ENCODE measurements at regions not wholly inside any gene's neighbourhood (a gene's known extent, or its start where the extent isn't known, plus 50 kb on each side); places are given as distances from the start of the nearest gene placed in this dataset.

DNA sequence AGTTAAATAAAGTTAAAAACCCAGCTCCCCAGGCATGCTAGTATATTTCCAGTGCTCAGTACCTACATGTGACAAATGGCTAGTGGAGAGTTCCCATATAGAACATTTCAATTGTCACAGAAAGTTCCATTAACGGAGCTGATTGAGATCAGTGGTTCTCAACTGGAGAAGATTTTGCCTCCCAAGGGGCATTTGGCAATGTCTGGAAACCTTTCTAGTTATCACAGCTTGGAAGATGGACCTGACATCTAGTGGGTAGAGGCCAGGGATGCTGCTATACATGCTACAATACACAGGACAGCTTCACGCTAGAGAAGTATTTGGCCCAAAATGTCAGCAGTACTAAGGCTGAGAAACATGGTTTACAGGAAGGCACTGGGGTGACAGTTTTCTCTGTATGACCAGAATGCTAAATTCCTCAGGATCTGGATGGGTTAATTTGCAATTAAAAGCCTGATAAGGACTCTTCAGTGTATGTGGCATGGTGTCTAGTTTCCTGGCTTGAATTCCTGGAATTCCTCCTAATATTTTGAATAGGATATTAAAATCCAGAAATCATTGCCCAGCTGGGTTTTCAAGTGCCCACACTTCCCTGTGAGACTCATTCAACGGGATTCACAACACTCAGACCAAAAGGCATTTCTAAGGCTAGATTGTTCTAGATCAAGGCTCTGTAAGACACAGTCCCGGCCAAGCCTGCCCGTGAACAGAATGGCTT lies 84.7 kb upstream of the SALL4 start:
- no peak for TF ChIP-seq GLIS3 (CRISPR knock-in tag; IDR thresholded peaks at IDR 0.05)
- no peak for TF ChIP-seq ZC3H10 (CRISPR knock-in tag; IDR thresholded peaks at IDR 0.05)
- TF ChIP-seq, protein P1, sequence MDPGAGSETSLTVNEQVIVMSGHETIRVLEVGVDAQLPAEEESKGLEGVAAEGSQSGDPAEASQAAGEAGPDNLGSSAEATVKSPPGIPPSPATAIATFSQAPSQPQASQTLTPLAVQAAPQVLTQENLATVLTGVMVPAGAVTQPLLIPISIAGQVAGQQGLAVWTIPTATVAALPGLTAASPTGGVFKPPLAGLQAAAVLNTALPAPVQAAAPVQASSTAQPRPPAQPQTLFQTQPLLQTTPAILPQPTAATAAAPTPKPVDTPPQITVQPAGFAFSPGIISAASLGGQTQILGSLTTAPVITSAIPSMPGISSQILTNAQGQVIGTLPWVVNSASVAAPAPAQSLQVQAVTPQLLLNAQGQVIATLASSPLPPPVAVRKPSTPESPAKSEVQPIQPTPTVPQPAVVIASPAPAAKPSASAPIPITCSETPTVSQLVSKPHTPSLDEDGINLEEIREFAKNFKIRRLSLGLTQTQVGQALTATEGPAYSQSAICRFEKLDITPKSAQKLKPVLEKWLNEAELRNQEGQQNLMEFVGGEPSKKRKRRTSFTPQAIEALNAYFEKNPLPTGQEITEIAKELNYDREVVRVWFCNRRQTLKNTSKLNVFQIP (CRISPR knock-in tag; IDR thresholded peaks at IDR 0.05; ENCODE audit: borderline replicate concordance, low read depth): no peak
- TF ChIP-seq ZFP30 (CRISPR knock-in tag; IDR thresholded peaks at IDR 0.05): no peak
- no peak for TF ChIP-seq ZFP3 (CRISPR knock-in tag; IDR thresholded peaks at IDR 0.05)

Measured in SK-N-SH treated with all-trans-retinoic acid at 6 μM for 48 hours (cell line).